Forelimb muscle (tissue), 1 donor: ENCODE measurements at regions not wholly inside any gene's neighbourhood (a gene's known extent, or its start where the extent isn't known, plus 50 kb on each side); places are given as distances from the start of the nearest gene placed in this dataset.
"Not testable (repeated sequence)": the region's sequence is repeated elsewhere in the genome, so short reads cannot be mapped to it uniquely, and the experiment has no call there.

ENCODE experiments used
- DNase-seq: peaks from one replicate; pipeline ENCODE4 v3.0.0-alpha.2; 2013; ENCODE audit warnings: low read depth

DNA sequence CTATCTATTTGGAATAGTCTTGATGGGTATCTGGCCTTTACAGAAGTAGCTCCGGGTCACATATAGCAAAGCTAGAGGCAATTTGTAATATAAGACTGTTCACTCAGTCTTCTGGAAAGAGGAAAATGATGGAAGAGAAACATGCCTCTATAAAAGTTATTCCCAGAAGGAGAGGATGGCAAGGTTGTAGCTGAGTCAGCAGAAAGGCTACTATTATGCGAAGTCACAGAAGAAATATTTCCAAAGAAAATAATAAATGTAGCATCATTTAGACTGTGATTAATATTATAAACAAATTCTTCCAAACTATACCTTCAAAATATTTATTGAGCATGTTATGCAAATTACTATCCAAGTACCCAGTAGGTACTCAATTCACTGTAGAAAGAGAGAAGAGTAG lies 1027.7 kb upstream of the TMEFF2 start:
- DNase-seq: no peak

DNA sequence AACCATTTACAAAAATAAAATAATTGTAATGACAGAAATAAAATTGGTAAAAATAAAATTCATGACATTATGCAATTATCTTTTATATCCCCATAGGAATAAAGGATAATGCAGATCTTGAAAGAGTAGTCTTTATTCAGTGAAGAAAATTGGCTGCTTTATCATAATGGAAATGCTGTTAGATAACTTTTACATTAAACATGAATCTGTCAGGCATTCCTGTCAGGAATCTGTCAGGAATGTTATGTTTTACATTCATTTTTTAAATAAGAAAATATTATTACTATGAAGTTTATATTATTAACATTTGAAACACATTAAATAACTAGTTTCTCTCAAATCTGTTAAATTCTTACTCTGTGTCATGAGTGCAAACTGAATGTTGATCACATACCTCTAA lies 1024.7 kb upstream of the TMEFF2 start:
- no peak for DNase-seq

DNA sequence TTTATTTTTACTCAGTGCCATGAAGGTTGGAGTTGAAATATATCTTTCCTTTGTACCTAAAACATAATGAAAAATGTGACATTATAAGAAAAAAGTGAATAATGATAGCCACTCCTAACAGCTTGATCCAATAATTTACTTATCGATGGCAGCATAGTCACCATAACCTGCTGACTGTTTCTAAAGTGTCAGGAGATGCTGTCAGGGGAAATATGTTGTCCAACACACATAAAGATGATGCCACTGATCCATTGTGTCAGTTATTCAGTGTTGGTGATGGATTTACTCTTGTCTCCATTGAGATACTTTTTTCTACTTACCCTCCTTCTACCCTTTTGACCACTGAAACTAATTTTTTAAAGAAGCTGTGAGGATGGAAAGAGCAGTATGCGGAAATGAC lies 1006.9 kb upstream of the TMEFF2 start:
- no peak for DNase-seq

DNA sequence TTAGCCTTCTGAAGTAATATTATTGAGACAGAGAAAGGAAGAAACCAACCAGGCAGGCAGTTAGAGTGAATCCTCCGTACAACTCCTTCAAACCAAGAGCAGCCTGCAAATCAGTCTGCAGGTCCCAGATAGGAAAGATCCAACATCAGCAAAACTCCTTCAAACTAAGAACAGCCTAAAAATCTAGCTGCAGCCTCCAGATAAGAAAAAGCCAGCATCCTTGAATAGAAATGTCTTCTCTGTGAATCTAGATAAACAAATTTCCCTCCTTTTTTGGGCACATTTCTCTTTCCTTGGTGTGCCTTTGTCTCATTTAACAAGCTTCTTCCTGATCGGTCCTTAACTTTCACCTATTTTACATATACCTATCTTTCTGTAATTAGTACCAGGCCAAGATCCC lies 1004.6 kb upstream of the TMEFF2 start:
- no peak for DNase-seq

DNA sequence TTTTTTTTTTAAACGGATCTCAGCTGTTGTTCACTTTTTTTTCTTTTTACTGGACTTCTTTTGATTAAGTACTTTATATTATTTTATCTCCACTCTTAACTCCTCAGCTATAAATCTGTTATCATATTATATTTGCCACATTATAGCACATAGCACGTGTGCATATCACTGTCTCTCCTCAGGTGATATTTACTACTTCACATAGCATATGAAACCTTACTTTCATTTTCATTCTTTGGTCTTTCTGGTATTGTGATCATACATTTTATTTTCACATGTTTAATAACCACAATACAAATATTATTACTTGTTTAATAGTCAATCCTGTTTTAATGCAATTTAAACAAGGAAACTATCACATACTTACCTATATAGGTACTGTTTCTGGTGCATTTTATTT lies 993.1 kb upstream of the TMEFF2 start:
- DNase-seq: no peak

DNA sequence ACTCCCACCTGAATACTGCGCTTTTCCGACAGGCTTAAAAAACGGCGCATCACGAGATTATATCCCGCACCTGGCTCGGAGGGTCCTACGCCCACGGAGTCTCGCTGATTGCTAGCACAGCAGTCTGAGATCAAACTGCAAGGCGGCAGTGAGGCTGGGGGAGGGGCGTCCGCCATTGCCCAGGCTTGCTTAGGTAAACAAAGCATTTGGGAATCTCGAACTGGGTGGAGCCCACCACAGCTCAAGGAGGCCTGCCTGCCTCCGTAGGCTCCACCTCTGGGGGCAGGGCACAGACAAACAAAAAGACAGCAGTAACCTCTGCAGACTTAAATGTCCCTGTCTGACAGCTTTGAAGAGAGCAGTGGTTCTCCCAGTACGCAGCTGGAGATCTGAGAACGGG lies 976.2 kb upstream of the TMEFF2 start:
- not testable (repeated sequence) for DNase-seq

DNA sequence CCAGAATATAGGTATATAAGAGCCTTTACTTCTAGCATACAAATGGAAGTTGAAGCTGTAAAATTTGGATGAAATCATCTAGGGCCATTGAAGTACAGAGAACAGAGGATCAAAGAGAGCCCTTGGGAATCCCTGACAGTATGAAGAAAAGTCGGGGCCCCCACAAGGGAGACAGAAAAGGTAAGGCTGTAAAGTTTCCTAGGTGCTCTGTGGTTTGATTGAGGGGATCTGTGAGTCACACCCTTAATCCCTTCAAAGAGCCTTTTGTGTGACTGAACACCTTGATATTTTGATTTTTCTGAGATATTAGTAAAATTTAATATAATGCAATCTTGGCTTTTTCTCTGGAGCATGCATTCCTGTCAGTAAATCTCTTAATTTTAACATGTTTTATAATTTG lies 961.7 kb upstream of the TMEFF2 start:
- DNase-seq: no peak

DNA sequence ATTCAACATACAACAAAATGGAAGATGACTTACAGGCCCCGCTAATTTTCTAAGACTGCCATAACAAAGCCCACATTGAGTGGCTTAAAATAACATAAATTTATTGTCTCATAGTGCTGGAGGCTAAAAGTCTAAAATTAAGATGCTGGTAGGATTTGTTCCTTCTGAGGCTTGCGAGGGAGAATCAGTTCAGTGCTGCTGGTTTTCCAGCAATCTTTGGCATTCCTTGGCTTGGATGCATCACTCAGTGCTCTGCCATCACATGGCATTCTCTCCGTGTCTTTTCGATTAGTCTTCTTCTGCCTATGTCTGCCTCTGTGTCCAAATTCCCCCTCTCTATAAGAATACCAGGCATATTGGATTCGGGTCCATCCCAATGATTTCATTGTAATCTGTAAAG lies 959.3 kb upstream of the TMEFF2 start:
- no peak for DNase-seq

DNA sequence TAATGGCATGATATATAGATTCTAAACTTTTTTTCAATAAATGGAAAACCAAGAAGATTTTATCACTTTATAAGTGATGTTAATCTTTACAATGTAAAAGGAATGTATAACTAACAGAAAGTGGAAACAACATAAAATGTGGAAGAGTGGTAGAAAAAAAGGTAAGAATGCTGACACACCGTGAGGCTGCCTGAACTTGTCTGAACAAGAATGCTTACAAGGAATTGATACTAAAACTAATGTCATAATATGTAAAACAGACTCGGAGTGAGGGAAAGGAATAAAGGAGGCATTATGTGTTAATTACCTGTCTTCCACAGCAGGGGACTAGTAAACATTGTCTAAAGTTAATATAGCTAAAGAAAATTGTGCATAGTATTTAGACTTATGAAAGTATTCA lies 958.8 kb upstream of the TMEFF2 start:
- no peak for DNase-seq

DNA sequence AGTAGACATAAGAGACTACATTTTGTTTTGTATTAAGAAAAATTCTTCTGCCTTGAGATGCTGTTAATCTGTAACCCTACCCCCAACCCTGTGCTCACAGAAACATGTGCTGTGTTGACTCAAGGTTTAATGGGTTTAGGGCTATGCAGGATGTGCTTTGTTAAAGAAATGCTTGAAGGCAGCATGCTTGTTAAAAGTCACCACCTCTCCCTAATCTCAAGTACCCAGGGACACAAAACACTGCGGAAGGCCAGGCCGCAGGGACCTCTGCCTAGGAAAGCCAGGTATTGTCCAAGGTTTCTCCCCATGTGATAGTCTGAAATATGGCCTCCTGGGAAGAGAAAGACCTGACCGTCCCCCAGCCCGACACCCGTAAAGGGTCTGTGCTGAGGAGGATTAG lies 947.7 kb upstream of the TMEFF2 start:
- DNase-seq: not testable (repeated sequence)

DNA sequence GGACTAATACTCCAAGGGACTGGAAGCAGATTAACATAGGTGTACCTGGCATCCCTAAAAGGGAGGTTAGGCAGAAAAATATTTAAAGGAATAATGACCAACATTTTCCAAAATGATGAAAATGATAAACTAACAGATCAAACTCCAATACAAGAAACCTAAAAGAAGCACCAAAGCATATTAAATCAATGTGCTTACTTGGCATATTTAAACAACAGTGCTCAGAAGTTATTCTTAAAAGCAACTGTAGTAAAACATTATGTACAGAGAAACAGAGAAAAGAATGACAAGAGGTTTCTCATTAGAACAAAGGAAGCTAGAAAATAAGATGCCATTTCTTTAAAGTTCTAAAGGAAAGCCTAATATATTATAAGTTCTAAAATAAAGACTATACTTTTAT lies 947.3 kb upstream of the TMEFF2 start:
- DNase-seq: no peak

DNA sequence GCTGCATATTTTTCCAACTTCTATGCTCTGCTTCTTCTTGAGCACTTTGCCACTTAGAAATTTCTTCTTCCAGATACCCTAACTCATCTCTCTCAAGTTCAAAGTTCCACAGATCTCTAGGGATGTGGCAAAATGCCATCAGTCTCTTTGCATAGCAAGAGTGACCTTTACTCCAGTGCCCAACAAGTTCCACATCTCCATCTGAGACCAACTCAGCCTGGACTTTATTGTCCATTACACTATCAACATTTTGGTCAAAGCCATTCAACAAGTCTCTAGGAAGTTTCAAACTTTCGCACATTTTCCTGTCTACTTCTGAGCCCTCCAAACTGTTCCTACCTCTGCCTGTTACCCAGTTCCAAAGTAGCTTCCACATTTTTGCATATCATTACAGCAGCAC lies 946.2 kb upstream of the TMEFF2 start:
- DNase-seq: not testable (repeated sequence)

DNA sequence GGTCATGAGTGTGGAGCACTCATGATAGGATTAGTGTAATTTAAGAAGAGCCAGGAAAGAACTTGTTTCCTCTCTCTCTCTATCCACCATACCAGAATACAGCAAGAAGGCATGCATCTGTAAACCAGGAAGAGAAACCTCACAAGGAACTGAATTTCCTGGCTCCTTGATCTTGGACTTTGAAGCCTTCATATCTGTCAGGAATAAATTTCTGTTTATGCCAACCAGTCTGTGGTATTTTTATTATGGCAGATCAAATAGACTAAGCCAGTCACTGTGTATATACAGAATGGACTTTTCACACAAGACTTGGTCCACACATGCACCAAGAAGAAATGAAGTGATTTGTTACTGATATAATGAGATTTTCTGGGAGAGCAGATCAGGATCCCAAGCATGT lies 930.1 kb upstream of the TMEFF2 start:
- DNase-seq: no peak

DNA sequence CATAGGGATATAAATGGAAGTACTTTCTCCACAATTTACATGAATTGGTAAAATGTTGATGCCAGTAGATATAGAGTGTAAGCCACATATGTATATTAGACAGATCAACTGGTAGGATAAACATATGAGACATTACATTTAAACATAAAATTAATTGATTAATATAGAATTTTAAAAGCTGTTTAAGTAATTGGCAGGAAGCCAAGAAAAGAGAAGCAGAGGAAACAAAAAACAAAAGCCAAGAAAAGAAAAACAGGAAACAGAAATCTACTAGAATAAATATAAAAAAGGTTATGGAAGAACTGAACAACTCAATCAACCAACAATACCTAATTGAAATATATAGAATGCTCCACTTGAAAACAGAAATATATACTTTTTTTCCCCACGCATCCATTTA lies 920.1 kb upstream of the TMEFF2 start:
- DNase-seq: no peak

DNA sequence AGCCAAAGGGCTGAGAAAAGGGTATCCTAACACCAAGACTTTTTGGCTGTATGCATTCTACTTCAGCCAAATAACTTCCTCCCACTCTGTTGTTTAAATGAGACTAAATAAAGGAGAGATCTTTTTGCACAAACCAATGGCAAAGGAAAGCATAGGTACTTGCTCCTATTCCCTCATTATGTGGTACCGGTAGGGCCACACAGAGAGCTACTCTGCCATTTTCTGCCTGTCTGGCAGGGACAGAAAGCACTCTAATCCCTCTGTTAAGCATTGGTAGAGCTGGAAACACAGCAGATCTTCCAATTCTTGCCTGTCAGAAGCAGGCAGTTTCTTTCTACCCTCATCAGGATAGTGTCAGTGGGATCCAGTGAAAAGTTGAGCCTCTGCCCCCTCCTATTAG lies 918.3 kb upstream of the TMEFF2 start:
- DNase-seq: no peak

DNA sequence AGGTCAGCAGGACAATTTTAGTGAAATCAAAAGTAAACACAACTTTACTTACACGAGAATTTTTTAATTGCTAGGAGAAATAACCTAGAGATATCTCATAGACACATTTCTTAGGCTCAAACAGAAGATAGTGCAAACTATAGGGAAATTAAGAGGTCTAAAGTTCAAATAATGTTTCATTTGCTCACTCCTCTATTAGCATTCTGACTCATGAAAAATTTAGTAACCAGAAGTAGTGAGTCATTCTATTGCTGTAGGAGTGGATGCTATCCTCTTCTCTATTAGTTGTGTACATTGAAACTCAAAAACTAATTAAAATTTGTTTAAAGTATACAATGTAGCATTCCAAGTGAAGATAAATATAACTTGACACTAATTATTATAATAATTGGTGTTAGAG lies 908.3 kb upstream of the TMEFF2 start:
- DNase-seq: no peak

DNA sequence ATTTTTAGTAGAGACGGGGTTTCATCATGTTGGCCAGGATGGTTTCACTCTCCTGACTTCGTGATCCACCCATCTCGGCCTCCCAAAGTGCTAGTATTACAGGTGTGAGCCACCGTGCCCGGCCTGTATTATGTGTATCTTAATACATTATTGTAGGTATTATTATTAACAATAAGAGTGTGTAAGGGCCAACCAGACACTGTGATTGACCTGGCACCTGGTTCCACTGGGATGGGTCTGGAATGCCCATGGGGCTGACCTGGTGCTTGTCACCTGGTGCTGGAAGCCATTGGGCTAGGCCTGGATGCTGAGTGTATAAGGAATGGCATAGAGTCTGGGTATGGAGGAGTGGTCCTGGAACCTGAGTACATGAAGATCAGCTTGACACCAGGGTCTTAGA lies 906.9 kb upstream of the TMEFF2 start:
- DNase-seq: no peak

DNA sequence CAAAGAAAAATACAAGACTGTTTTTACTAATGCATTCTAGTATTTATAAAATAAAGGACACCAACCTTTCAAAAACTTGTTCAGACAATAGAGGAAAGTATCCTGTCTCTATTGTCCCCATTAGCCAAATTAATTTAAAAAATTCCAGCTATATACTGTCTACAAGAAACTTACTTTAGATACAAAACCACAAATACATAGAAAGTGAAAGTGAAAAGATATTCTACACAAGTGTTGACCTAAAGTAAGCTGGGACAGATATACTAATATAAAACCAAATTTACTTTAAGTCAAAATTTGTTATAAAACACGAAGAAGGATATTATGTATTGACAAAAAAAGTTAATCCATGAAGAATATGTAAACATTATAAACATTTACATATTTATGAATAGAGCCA lies 893.3 kb upstream of the TMEFF2 start:
- DNase-seq: no peak

DNA sequence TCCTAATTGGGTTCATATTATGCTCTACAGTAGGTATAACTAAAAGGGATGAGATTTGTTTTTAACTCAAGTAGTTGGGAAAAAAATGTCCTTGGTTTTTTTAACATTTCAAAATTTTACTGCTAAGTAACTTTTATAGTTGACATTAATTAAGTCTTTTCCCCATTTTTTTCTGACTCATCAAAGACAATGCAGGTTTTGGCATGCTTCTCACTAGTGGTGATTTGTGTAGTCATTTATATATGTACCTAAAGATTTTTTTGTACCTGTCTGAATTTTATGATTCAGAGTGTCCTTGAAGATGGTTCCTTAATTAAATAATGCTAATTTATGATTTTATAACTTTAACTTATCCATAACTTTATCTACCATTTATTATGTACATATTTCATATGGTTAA lies 882.3 kb upstream of the TMEFF2 start:
- no peak for DNase-seq

DNA sequence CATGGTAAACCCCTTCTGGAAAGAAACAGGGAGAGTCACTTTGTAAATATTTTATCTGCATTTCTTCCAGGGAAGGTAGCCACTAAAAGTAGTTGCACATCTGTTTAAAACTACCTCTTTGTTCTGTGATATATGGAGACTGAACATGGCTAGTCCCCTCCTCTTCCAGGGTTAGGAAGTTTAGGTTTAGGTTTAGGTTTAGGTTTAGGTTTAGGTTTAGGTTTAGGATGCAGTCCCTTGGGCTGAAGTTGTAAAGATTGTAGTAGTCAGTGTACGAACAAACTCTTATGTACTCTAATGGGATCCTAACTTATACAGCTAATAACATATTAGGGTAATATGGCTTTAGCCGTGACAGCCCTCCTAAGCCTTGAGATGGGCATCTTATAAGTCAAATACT lies 880.2 kb upstream of the TMEFF2 start:
- no peak for DNase-seq

DNA sequence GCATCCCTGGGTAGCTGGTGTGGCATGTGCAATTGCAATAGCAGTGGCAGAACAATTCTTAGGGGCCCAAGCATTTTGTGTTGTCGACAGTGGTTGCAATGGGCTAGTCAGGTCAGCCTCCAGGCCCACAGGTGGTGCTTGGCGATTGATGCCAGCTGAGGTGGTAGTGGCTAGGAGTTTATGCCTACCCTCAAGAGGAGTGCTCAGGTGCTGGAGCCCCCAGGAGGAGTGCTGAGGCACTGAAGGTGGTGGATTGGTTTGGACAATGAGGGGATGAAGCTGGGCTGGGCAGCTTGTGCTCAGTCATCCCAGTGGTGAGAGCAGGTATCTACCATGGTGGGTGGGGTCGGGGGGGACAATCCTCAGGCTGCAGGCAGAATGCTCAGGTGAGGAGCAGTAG lies 877.9 kb upstream of the TMEFF2 start:
- no peak for DNase-seq

DNA sequence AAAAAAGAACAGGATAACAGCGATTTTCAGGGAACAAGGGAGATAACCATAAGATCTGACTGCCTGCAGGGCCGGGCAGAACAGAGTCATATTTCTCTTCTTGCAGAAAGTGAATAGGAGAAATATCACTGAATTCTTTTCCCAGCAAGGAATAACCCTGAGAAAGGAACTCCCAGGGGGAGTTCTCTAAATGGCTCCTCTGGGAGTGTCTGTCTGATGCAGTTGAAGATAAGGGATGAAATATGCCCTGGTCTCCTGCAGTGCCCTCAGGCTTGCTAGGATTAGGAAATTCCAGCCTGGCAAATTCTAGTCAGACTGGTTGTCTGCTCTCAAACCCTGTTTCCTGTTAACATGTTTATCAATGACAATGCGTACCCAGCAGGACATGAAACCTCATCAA lies 830.8 kb upstream of the TMEFF2 start:
- DNase-seq: not testable (repeated sequence)

DNA sequence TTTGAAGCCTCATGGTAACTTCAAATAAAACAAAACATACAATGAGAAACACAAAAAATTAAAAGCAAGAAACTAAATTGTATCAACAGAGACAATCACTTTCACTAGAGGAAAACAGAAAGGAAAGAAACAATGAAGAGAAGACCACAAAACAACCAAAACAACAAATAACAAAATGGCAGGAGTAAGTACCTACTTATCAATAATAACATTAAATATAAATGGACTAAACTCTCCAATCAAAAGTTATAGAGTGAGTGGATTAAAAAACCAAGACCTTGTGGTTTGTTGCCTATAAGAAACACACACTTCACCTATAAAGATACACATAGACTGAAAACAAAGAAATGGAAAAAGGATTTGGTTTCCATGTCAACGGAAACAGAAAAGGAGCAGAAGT lies 830.1 kb upstream of the TMEFF2 start:
- DNase-seq: no peak

DNA sequence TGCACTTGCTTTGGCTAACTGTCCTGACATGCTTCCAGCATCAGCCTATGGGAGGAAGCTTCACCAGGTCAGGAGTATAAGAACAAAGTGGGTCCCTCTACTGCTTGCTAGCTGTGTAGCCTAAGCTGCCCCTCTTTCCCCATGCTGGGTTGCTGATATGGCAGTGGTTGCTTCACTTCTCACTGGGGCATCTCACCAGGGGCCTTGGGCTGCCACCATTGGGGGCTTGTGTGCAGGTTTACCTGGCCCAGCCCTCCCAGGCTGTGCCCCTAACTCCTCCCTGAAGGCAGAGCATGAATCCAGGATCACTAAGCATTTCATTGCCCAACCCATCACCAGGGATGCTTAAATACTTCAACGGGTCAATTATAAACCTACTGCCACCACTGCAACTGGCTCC lies 817.1 kb upstream of the TMEFF2 start:
- DNase-seq: no peak

DNA sequence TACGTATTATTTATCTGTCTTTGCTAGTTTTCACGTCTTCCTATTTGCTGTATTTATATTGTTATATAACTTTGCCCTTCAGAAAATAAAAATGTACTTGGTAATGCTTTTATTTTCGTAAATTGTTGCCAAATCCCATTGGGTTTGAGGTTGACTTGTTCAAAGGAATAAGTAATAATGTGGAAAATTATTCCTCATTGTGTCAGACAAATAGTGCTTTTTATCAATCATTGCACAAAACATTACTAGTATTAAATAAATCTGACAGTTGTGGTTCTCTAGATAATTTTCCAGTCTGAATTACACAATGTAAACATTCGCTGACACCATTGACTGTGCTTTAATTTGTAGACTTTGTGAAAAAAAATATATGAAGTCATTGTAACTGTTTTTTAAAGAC lies 798.3 kb upstream of the TMEFF2 start:
- DNase-seq: no peak
